Right lobe of liver (tissue), 6 donors: ENCODE measurements at regions not wholly inside any gene's neighbourhood (a gene's known extent, or its start where the extent isn't known, plus 50 kb on each side); places are given as distances from the start of the nearest gene placed in this dataset.

ENCODE experiments used
- ATAC-seq, 4 donors: fragments of 200-7000 bp; cut with Tn5 transposase; one replicate each; pipeline ENCODE4 v1.9.1; 2020; ENCODE audit warnings: mild to moderate bottlenecking in 4 of 4, moderate library complexity in 4 of 4
- DNase-seq, 3 donors: peaks; one replicate each; pipeline ENCODE4 v3.0.0-alpha.2; 2020
- H3K27ac ChIP-seq, 3 donors: fragments of 200-600 bp; one replicate each; pipeline ENCODE4 v1.8.0; 2022
- H3K27me3 ChIP-seq, 2 donors: fragments of 200-600 bp; one replicate each; pipeline ENCODE4 v1.8.0; 2022
- H3K36me3 ChIP-seq, 4 donors: fragments of 200-600 bp; sonication (generic) in 1 of 4; one replicate each; pipeline versions ENCODE4 v1.5.1 to v1.8.0; 2017 to 2022; ENCODE audit warnings: control low read depth in 1 of 4
- H3K4me1 ChIP-seq, 4 donors: fragments of 200-600 bp; sonication (generic) in 1 of 4; one replicate each; pipeline versions ENCODE4 v1.5.1 to v1.8.0; 2017 to 2022; ENCODE audit warnings: control low read depth in 1 of 4
- H3K4me3 ChIP-seq, 3 donors: fragments of 200-600 bp; one replicate each; pipeline ENCODE4 v1.8.0; 2022
- H3K9me3 ChIP-seq, 4 donors: fragments of 200-600 bp; sonication (generic) in 1 of 4; one replicate each; pipeline versions ENCODE4 v1.5.1 to v1.8.0; 2017 to 2022; ENCODE audit warnings: control low read depth in 1 of 4
- CTCF ChIP-seq, 4 donors: fragments of 200-600 bp in 3 of 4; fragments of 450-650 bp in 1 of 4; IDR thresholded peaks; one replicate each; pipeline versions ENCODE4 v1.5.1 to v1.8.0; 2016 to 2022; ENCODE audit warnings: antibody characterized with exemption in 4 of 4, mild to moderate bottlenecking in 2 of 4
- POLR2A ChIP-seq: fragments of 450-650 bp; IDR thresholded peaks from one replicate; pipeline ENCODE4 v1.6.1; 2017; ENCODE audit warnings: antibody characterized with exemption, mild to moderate bottlenecking
- WGBS: methylation state at CpG from one replicate; pipeline ENCODE4 v1.1.6; 2018; ENCODE audit warnings: low coverage, low lambda C conversion rate; ENCODE audit not compliant: insufficient coverage; ENCODE audit errors: missing lambda C conversion rate; 5-methylcytosine and 5-hydroxymethylcytosine counted together
- intact Hi-C, 2 donors: fragments of 100-400 bp; cut with DNase I; formaldehyde crosslinking; loops; one replicate each; pipeline versions ENCODE4 v1.11.2 to v1.14.1; 2022
- donor health status: DM: no; HTN: yes; CAD: no.
- donor health status: DM: no; HTN: no; CAD: no.
- donor health status: DM: no; HTN: no; CAD: no.
- donor health status: DM: no; HTN: yes; CAD: no.
- donor health status: DM: no; HTN: yes; CAD: no.

DNA sequence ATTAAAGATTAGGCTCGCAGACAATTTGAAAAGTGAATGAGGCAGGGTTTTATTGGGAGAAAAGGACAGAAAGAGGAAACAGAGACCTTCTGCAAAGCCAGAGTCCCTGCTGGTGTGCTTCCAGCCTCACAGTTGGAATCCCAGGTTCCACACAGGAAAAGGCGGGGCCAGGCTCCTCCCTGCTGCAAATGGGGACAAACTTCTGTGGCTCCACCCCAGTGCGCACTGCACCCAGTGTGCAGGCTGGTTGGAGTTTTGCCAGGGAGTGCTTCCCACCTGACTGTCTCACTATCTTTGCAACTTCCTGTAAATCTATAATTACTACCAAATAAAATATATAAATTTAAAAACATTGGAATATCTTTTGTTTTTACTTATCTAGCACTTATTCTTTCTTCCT, 386.0 kb upstream of the GRIN3A start:
- H3K36me3 ChIP-seq = no peaks in the 10 kb centered on the region
- H3K9me3 ChIP-seq = no peaks in the 10 kb centered on the region
- 55% methylated on average over 1 of the region's 3 CpGs for WGBS
- H3K4me1 ChIP-seq = no peaks in the 10 kb centered on the region
- no peak for DNase-seq
- no peaks in the 10 kb centered on the region for H3K27me3 ChIP-seq
- TF ChIP-seq POLR2A (no peak), CTCF (IDR thresholded peaks at IDR 0.05) (no peak)
- intact Hi-C loops = no loop called here
- H3K27ac ChIP-seq = no peak overlapping the region
- no peak for ATAC-seq
- H3K4me3 ChIP-seq = no peak overlapping the region

GRCh38 chr9:102114557-102114956, 376.1 kb upstream of the GRIN3A start:
- peak in 2 of 4 donors; percentile 51 to 77 for ATAC-seq
- H3K27me3 ChIP-seq = no peaks in the 10 kb centered on the region
- H3K27ac ChIP-seq = no peak overlapping the region
- H3K4me1 ChIP-seq = peaks cover 0 to 4% (median 0%) of the 10 kb centered on the region in 4 donors
- H3K36me3 ChIP-seq = no peaks in the 10 kb centered on the region
- intact Hi-C loops = no loop called here
- no peak overlapping the region for H3K4me3 ChIP-seq
- DNase-seq = peak in 1 of 3 donors; percentile 26
- H3K9me3 ChIP-seq = no peaks in the 10 kb centered on the region
- no peak for TF ChIP-seq POLR2A
- TF ChIP-seq CTCF (IDR thresholded peaks at IDR 0.05) = no peak

- H3K36me3 ChIP-seq = no peaks in the 10 kb centered on the region
- H3K27me3 ChIP-seq = no peaks in the 10 kb centered on the region
- 79% methylated on average over 1 of the region's 1 CpG for WGBS
- intact Hi-C loops = no loop called here
- H3K4me3 ChIP-seq = no peak overlapping the region
- no peaks in the 10 kb centered on the region for H3K9me3 ChIP-seq
- ATAC-seq = no peak
- peaks cover 0 to 4% (median 0%) of the 10 kb centered on the region in 4 donors for H3K4me1 ChIP-seq
- no peak for TF ChIP-seq POLR2A
- no peak for TF ChIP-seq CTCF (IDR thresholded peaks at IDR 0.05)
- no peak for DNase-seq
- no peak overlapping the region for H3K27ac ChIP-seq
Observed at GRCh38 chr9:102113191-102113590, 374.7 kb upstream of the GRIN3A start.

DNA sequence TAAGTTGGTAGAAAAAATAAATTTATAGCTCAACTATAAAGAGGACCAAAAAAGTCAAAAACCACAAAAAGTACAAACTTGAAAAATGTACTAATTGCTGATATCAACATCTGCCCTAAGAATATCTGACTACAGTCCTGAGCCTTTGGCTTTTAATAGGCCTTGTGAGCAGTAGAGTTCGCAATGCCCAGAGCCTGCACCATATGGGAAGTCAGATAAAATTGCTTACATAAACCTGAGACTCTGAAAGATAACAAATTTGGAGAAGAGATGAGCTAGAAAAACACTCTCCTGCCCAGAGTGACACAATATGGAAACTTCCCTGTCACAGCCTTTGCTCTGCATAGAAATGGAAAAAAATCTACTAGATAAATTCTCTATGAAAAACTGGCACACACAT, 368.0 kb upstream of the GRIN3A start:
- no peaks in the 10 kb centered on the region for H3K9me3 ChIP-seq
- no peak overlapping the region for H3K27ac ChIP-seq
- H3K4me3 ChIP-seq = no peak overlapping the region
- H3K4me1 ChIP-seq = no peaks in the 10 kb centered on the region
- ATAC-seq (no peak), DNase-seq (no peak)
- intact Hi-C loops = no loop called here
- H3K27me3 ChIP-seq = no peaks in the 10 kb centered on the region
- TF ChIP-seq CTCF (IDR thresholded peaks at IDR 0.05) (no peak), POLR2A (no peak)
- 64% methylated on average over 1 of the region's 1 CpG for WGBS
- H3K36me3 ChIP-seq = no peaks in the 10 kb centered on the region

DNA sequence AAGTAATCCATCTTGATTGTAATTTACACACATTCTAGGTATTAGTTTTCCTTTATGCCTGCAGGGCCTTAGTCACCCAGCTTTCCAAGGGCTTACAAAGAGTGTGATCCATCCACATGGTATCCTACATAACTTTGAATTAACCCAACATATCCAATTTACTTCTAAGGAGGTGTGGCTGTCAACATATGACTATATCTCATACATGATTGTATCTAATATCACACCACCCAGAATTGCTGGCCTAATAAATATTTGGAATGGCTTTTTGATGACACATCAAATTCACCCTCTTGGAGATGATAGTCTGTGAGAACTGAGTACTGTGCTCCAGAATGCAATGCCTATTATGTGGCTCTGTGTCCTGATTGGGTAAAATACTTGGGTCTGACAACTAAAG, 363.3 kb upstream of the GRIN3A start:
- Histone ChIP-seq H3K9me3 (no peaks in the 10 kb centered on the region), H3K4me3 (no peak overlapping the region), H3K4me1 (no peaks in the 10 kb centered on the region), H3K27me3 (no peaks in the 10 kb centered on the region), H3K36me3 (no peaks in the 10 kb centered on the region), H3K27ac (no peak overlapping the region)
- TF ChIP-seq POLR2A (no peak), CTCF (IDR thresholded peaks at IDR 0.05) (no peak)
- DNase-seq (no peak), ATAC-seq (no peak)
- intact Hi-C loops = no loop called here
